Endometrial microvascular endothelial cells (primary cell): ENCODE measurements at regions not wholly inside any gene's neighbourhood (a gene's known extent, or its start where the extent isn't known, plus 50 kb on each side); places are given as distances from the start of the nearest gene placed in this dataset.

ENCODE experiments used
- in situ Hi-C: cut with HindIII; loops from 2 replicates; pipeline ENCODE4 v1.10.0; 2017; ENCODE audit warnings: low sequenced_read_pairs, low pct_unique_long_range_greater_than_20kb; ENCODE audit errors: inconsistent ontology term

DNA sequence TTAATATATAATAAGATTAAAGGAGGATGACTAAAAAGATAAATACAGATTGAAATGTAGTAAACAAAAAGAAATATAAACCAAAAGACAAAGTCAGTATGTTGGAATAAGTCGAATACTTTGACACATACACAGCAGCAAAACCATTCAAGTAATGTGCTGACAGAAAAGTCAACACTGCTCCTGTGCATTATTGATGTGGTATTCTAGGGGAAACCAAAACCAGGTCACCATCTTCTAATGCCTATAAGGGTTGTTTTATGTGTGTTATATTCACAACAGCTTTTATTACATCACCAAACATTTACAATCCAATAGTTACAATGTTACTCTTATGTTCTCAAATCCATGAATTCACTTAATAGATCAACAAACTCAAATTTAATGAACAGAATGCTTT is 111.8 kb upstream of the DKK2 start:
- in situ Hi-C loops: no loop called here

DNA sequence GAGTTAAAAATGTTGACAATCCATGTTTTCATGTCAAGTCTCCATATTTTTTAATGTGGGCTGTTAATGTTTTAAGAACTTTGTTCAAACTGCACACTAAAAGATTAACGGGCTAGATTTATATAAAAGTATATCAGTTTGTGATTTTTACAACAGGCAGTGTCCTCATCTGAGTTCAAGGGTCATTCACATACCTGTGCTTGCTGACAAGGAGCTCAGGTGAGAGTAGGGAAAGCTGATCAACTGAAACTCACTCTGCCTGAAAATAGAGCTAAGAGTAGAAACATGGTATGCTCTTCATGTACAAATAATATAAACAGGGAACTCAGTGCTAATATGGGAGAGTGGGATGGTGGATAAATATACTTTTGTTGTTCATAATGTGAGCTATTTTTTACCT is 102.3 kb upstream of the DKK2 start:
- in situ Hi-C loops: no loop called here

DNA sequence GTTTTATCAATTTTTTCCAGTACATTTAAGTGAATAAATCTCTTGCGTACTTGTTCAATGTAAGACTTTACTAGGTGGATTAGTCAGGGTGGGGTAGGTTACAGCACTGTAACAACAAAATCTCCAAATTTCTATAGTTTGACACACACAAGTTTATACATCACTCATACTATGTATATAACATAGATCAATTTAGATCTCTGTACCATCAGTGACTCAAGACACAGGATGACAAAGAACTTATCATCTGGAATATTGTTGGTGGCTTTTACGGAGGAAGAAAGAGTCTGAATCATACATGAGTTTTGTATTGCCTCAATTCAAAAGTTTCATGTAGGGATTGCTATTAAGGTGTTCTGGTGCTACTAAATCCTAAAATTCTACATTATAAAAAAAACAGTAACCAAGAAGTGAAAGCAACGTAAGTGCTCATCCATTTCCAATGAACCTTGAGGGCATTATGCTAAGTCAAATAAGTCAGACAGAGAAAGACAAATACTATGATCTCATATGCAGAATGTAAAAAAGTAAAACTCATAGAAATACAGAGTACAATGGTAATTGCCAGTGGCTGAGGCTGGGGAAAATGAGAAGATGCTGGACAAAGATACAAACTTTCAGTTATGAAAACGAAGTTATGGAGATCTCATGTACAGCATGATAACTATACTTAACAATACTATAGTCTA is 98.0 kb upstream of the DKK2 start:
- in situ Hi-C loops: no loop called here

DNA sequence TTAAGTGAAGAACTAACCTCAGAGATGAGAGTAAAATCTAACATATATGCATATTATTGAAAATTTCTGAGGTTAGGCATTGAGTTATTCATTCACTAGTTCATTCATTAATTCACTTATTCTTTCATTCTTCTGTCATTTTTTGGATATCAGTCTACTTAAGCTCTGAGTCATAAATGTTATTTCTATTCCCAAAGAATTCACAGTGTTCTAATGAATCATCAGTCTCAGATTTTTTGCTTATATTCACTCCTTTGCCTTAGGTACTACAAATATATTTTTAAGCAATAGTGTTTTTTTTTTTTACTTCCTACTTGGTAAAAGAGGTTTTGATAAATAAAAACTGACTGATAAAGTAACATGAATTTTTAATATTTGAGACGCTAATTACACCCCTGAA is 95.2 kb upstream of the DKK2 start:
- in situ Hi-C loops: no loop called here

DNA sequence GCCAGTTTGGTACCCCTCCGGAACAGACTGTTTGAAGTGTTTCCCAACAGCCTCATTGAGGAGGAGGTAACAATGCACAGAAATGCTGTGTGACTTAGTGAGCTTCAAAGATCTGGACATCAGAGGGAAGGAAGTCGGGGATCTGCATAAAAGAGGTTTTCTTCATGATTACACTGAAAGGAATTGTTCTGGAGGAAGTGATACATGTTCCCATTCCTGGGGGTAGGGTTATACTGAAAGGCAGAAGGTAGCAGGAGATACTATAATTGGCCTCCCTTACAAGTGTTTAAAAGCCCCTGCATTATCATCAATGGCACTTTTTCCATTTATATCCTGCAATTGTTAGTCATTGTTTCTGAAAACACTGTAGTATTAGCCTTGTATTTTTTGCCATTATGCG is 94.0 kb upstream of the DKK2 start:
- in situ Hi-C loops: no loop called here

DNA sequence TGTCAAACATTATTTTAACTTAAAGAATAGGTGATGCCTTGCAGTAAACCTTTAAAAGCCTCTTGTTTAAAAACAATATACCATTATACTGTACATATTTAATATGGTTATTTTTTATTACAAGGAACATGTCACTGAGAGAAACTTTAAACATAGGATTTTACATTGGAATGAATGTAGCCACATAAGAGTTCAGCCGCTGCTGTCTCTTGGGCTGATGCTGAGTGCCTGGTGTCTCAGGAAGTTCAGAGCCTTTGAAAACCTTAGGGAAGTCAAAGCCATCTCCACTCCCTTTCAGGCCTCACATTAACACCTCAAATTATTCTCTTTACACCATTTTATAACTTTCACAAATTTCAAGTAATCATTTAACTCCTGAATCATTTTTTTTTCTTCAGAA is 93.5 kb upstream of the DKK2 start:
- in situ Hi-C loops: no loop called here

DNA sequence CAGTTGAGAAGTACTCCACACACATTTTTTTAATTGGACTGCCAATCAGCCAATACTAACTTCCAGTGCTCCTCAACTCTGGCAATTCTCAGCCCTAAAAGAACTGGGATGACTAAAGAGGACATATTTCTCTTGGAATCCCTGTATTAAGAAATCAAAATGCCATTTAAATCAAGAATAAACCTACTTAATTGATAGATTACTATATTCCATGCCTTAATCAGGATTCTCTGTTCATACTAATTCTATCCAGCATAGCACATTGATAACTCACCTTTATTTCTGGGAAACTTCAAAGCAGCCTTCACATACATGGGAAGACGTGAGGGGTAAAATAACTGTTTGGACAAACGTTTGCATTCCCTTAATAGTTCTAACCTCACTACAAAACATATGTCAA is 93.0 kb upstream of the DKK2 start:
- in situ Hi-C loops: no loop called here

DNA sequence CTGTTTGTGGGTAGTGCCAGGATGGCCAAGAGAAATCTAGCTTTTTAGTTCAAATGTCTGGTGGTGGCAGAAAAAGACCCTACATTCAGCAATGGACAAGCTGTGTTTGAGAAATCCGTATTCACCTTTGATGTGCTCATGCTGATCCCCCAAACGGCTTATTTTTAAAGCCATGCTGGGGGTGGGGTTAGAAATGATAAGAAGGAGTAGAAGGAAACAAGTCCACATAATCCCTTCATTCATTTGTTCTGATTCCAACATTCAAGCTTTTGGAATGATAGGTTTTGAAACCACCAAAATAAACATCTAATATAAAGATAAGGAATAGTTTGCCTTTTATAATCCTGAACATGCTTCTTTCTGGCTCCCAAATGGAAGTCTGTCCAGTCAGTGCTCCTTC is 92.0 kb upstream of the DKK2 start:
- in situ Hi-C loops: no loop called here

DNA sequence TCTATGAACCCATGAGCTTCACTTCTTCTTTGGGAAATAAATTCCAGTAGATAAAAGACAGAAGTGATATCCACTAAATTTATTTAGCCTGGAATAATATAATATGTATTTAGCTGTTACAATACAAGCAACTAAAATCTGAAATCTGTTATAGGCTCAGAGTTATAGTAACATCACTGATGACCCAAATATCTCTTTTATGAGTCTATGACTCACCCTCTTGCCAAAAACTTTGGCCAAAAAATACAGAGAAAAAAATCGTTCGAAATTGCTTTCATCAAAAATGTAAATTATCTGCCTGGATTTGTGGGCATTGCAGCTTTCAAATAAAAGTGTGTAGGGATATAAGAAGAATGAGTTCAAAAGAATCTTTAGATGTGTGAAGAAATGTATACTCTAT is 89.4 kb upstream of the DKK2 start:
- in situ Hi-C loops: no loop called here

DNA sequence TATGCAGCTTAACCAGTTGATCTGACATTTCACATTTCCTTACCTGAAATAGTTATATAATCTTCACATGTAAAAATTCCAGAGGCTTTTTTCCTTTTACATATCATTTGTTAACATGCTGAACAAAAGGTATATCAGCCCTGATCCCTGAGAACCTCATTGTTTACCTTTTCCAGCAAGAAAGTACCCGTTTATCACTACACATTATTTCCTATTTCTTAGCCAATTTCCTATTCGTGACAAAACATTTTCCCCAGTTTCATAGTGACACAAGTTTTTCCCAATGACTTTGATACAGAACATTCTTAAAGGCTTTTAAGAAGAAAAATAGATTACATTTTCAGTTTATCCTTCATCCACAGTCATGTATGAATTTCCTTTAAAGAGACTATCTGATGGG is 86.6 kb upstream of the DKK2 start:
- in situ Hi-C loops: no loop called here

DNA sequence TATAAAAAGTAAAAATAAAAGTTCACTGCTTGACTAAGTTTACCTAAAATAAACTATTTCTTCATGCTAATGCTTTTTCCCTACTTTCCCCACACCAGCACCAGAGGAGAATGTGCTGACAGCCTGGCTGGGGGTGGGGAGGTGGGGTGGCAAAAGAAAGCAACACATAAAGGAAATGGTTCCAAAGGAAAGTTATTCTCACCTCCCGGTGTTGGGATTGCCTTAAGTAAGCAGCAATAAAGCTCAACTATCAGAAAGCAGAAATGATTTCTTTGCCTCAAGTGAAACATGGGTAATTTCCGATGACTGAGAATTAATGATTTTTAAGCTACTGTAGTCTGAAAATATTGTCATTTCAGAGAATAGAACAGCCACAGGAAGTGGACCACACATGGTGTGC is 84.5 kb upstream of the DKK2 start:
- in situ Hi-C loops: no loop called here

DNA sequence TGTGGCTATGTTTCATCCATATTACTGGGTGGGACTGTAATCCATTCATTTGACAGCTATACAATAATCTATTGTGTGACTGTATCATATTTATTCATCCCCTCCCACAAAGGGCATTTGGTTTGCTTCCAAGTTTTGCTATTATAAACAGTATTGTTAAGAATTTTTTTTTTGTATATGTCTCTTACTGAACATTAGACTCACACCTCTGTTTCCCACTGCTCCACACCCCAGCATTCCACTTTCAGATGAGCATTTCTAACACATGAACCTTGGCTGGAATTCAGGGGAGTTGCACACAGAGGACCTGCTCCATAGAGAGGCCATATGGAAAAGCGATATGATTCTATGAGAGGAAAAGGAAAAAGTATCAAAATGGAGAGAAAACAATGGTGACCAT is 81.6 kb upstream of the DKK2 start:
- in situ Hi-C loops: no loop called here

DNA sequence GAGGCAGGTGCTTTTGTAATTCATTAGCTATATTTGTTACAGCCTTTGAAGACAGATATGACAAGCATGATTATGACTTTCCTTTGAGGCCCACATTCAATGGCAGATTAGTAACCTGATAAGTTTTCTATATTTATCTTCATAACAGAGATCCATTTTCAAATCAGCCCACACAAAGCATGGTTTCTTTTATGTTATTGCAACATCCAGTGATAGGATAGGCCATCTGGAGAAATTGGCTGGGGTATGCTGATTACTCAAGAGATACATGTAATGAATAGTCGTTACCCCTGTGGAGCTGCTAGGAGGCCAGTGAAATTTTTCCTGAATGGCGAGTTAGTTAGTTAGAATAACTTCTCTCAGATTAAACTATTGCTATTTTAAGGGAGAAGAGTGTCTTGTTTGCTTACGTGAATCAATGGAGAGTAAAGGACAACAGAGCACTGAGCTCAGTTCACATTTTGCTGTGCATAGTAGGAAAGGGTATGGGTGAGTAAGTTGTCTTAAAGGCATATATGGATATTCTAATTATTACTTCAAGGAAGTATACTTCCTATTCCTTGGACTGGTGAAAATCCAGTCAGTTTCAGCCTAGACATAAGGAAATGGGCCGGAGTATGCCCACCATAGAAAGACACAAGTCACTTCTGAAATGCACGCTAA is 79.2 kb upstream of the DKK2 start:
- in situ Hi-C loops: no loop called here

DNA sequence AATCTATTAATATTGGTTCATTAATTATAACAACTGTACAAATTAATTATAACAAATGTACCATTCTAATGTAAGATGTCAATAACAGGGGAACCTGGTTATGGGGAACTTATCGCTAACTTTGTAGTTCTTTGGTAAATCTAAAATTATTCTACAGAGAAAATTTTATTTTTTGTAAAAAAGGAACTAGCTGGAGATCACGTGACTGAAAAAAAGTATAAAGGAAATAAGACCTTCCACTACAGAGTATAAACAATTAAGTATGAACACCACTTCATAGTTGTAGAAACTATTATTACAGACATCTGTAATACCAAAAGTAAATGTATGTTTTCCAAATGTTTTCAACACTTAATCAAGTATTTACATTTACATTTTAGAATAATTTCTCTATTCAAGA is 77.9 kb upstream of the DKK2 start:
- in situ Hi-C loops: no loop called here

DNA sequence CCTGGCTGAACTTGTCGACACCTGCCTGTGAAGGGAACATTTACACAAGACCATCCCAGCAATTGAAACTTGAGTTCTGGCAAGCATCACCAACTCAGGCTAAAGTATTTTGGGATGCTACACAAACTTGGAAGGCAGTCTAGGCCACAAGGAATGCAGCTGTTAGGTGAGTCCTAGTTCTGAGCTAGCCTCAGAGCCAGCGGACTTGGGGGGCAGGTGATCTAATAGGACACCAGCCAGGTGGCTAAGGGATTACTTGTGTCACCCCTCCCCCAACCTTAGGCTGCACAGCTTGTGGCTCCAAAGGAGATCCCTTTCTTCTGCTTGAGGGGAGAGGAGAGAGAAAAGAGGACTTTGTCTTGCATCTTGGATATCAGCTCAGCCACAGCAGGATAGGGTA is 62.3 kb upstream of the DKK2 start:
- in situ Hi-C loops: no loop called here

DNA sequence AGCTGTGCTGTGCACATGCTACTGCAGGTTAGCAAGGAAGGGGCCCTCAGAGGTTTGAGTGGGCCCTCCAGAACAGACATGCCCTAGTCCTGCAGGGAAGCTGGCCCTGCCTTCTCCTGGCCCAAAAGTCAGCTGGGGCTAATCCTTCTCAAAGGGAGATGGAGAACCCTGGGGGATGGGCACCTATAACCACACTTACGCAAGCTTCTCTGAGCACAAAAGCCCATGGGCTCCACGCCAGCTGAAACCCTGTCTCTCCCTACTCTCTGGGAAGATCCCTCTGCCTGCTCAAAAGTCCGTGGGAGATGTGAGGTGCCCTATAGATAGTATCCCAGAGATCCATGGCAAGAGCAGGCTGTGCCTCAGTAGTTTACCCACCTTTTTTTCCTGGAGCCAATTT is 58.9 kb upstream of the DKK2 start:
- in situ Hi-C loops: no loop called here

DNA sequence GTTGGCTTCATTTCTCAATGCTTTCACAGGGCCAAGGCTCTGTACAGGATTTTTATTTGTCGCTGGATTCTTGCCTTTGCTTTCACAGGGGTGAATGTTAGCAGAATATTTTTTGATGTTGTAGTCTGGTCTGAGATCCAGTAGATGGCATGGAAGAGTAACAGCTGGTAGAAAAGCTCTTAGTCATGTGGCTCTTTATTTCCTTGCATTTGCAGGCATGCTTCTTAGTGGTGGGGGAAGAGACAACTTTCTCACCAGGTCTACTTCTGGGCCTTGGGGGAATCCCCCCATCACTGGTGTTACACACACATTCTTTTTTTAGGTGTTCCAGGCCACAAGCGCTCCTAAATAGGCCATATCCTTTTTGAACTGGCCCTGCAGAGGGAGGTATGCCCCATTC is 58.2 kb upstream of the DKK2 start:
- in situ Hi-C loops: no loop called here
